GM23338 (cell line): ENCODE measurements at regions not wholly inside any gene's neighbourhood (a gene's known extent, or its start where the extent isn't known, plus 50 kb on each side); places are given as distances from the start of the nearest gene placed in this dataset.

Experiments used
- CREB1 ChIP-seq: fragments of 250-450 bp; sonication (Bioruptor Pico); IDR thresholded peaks from 2 replicates; pipeline ENCODE4 v1.5.0; 2020; ENCODE audit warnings: low read depth, mild to moderate bottlenecking, moderate library complexity
- CTCF ChIP-seq, 2 experiments: fragments of 200-600 bp in 1 of 2; sonication (generic) in 1 of 2; conservative IDR thresholded peaks; 2 replicates each; pipeline versions ENCODE4 v1.5.1 to v1.6.1; 2016 to 2017; ENCODE audit warnings: antibody characterized with exemption in 2 of 2, low read depth in 2 of 2, mild to moderate bottlenecking in 2 of 2, moderate library complexity in 1 of 2
- ETS1 ChIP-seq: IDR thresholded peaks from 2 replicates; pipeline ENCODE4 v1.6.1; 2016; ENCODE audit warnings: antibody characterized with exemption
- EZH2 ChIP-seq: fragments of 200-600 bp; sonication (generic); IDR thresholded peaks from one replicate; pipeline ENCODE4 v1.8.0; 2017; ENCODE audit warnings: antibody characterized with exemption, mild to moderate bottlenecking, low read depth; ENCODE audit not compliant: unreplicated experiment
- EZH2phosphoT487 ChIP-seq: fragments of 200-600 bp; sonication (generic); IDR thresholded peaks from one replicate; pipeline ENCODE4 v1.8.1; 2018; ENCODE audit warnings: antibody characterized with exemption; ENCODE audit not compliant: unreplicated experiment
- JUNB ChIP-seq: IDR thresholded peaks from one replicate; pipeline ENCODE4 v1.6.1; 2016; ENCODE audit warnings: antibody characterized with exemption; ENCODE audit not compliant: unreplicated experiment
- NANOG ChIP-seq: IDR thresholded peaks from 2 replicates; pipeline ENCODE4 v1.6.1; 2016; ENCODE audit warnings: antibody characterized with exemption, borderline replicate concordance
- POLR2AphosphoS5 ChIP-seq: IDR thresholded peaks from 2 replicates; pipeline ENCODE4 v1.6.1; 2016; ENCODE audit warnings: antibody characterized with exemption, low read depth
- REST ChIP-seq: IDR thresholded peaks from one replicate; pipeline ENCODE4 v1.6.1; 2018; ENCODE audit warnings: antibody characterized with exemption; ENCODE audit not compliant: unreplicated experiment
- ZNF331 ChIP-seq: fragments of 250-450 bp; sonication (Bioruptor Pico); IDR thresholded peaks from 2 replicates; pipeline ENCODE4 v1.5.0; 2020; ENCODE audit warnings: low read depth, mild to moderate bottlenecking, moderate library complexity
- TF ChIP-seq, protein P1 (sequence below): fragments of 250-450 bp; sonication (Bioruptor Pico); IDR thresholded peaks from 2 replicates; pipeline ENCODE4 v1.5.0; 2020; ENCODE audit warnings: mild to moderate bottlenecking, moderate library complexity

DNA sequence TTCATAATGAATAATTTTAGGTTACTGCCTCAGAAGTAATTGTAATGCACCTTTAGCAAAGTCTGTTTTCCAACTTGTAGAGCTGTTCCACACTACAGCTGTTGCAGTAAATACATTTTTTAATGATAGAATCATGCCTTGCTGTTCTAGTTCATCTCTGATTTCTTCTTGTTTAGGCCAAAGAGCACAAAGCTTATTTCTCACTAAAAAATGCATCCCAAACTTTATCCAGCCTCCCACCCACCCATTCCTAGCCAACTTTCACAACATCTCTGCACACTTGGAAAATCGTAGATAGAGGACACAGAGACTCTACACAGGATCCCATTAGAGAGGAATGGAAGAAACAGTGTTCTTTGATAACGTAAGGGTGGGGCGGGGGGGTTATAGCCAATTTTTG, 252.2 kb upstream of the DYNLRB2 start:
- TF ChIP-seq CTCF (conservative IDR thresholded peaks at IDR 0.05; ENCODE audit: low read depth in 2 of 2) (no peak), JUNB (no peak), EZH2 (no peak), REST (no peak), EZH2phosphoT487 (no peak), POLR2AphosphoS5 (no peak), CREB1 (CRISPR knock-in tag) (no peak), NANOG (no peak), ZNF331 (no peak), ETS1 (no peak)
- TF ChIP-seq, protein P1, sequence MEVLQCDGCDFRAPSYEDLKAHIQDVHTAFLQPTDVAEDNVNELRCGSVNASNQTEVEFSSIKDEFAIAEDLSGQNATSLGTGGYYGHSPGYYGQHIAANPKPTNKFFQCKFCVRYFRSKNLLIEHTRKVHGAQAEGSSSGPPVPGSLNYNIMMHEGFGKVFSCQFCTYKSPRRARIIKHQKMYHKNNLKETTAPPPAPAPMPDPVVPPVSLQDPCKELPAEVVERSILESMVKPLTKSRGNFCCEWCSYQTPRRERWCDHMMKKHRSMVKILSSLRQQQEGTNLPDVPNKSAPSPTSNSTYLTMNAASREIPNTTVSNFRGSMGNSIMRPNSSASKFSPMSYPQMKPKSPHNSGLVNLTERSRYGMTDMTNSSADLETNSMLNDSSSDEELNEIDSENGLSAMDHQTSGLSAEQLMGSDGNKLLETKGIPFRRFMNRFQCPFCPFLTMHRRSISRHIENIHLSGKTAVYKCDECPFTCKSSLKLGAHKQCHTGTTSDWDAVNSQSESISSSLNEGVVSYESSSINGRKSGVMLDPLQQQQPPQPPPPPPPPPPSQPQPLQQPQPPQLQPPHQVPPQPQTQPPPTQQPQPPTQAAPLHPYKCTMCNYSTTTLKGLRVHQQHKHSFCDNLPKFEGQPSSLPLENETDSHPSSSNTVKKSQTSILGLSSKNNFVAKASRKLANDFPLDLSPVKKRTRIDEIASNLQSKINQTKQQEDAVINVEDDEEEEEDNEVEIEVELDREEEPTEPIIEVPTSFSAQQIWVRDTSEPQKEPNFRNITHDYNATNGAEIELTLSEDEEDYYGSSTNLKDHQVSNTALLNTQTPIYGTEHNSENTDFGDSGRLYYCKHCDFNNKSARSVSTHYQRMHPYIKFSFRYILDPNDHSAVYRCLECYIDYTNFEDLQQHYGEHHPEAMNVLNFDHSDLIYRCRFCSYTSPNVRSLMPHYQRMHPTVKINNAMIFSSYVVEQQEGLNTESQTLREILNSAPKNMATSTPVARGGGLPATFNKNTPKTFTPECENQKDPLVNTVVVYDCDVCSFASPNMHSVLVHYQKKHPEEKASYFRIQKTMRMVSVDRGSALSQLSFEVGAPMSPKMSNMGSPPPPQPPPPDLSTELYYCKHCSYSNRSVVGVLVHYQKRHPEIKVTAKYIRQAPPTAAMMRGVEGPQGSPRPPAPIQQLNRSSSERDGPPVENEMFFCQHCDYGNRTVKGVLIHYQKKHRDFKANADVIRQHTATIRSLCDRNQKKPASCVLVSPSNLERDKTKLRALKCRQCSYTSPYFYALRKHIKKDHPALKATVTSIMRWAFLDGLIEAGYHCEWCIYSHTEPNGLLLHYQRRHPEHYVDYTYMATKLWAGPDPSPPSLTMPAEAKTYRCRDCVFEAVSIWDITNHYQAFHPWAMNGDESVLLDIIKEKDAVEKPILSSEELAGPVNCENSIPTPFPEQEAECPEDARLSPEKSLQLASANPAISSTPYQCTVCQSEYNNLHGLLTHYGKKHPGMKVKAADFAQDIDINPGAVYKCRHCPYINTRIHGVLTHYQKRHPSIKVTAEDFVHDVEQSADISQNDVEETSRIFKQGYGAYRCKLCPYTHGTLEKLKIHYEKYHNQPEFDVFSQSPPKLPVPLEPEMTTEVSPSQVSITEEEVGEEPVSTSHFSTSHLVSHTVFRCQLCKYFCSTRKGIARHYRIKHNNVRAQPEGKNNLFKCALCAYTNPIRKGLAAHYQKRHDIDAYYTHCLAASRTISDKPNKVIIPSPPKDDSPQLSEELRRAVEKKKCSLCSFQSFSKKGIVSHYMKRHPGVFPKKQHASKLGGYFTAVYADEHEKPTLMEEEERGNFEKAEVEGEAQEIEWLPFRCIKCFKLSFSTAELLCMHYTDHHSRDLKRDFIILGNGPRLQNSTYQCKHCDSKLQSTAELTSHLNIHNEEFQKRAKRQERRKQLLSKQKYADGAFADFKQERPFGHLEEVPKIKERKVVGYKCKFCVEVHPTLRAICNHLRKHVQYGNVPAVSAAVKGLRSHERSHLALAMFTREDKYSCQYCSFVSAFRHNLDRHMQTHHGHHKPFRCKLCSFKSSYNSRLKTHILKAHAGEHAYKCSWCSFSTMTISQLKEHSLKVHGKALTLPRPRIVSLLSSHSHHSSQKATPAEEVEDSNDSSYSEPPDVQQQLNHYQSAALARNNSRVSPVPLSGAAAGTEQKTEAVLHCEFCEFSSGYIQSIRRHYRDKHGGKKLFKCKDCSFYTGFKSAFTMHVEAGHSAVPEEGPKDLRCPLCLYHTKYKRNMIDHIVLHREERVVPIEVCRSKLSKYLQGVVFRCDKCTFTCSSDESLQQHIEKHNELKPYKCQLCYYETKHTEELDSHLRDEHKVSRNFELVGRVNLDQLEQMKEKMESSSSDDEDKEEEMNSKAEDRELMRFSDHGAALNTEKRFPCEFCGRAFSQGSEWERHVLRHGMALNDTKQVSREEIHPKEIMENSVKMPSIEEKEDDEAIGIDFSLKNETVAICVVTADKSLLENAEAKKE (CRISPR knock-in tag): no peak
